SKM-1 treated with dmso at 0.1 percent for 144 hours (cell line): ENCODE measurements at regions not wholly inside any gene's neighbourhood (a gene's known extent, or its start where the extent isn't known, plus 50 kb on each side); places are given as distances from the start of the nearest gene placed in this dataset.

Experiments used
- DNase-seq: peaks from one replicate; lab custom pipeline; 2025; ENCODE audit not compliant: unreplicated experiment; lab: John Stamatoyannopoulos, UW

DNA sequence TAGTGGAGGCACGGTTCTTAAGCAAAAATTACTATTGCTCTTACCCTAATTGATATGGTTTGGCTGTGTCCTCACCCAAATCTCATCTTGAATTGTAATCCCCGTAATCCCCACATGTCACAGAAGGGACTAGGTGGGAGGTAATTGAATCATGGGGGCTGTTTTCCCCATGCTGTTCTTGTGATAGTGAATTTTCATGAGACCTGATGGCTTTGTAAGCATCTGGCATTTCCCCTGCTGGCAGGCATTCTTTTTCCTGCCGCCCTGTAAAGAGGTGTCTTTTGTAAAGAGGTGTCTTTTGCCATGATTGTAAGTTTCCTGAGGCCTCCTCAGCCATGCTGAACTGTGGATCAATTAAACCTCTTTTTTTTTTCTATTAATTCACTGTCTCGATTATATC is 1691.8 kb upstream of the SLC39A10 start:
- DNase-seq = no peak

DNA sequence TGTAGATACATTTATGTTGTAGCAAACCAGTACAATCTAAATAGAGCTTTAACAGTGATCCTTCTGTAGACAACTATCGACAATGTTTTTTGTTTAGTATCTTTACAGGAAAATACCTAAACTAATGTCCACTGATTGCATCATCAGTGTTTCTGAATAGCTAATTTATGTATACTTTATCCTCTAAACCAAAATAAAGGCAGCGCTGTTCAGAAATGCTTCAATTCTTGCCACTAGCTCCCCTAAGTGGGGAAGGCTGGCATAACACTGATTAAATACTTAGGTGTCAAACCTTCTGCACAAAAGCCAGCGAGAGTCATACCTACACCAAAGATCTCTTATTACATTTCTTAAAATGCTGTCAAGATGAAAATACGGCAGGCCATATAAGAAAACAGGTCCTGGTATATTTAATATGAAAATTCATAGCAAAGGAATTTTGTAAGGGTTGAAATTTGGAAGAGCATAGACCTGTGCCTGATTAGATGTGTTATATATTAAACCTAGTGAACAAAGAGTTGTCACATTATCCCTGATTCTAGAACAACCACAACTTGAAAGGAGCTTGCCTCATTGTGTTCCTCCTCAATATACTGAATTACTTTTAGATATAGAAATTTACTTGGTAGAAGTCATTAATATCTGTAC is 1693.4 kb upstream of the SLC39A10 start:
- peak; percentile 6 for DNase-seq

DNA sequence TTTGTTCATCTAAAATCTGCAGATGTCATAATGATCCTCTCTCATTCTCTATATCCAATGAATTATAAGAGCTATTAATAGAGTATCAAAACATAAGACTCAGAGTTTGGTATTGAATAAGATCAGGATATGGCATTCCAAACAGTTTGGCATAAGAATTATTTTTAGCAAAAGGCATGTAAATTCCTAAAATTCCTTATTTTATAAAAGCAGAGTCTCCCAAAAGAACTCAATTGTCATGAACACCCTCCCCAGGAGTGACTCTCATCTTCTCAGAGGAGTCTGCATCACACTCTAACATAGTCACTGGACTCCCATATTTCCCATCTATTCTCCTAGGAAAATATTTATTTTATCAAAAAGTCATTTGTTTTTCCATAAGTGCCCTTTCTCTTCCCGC is 1710.2 kb upstream of the SLC39A10 start:
- no peak for DNase-seq

DNA sequence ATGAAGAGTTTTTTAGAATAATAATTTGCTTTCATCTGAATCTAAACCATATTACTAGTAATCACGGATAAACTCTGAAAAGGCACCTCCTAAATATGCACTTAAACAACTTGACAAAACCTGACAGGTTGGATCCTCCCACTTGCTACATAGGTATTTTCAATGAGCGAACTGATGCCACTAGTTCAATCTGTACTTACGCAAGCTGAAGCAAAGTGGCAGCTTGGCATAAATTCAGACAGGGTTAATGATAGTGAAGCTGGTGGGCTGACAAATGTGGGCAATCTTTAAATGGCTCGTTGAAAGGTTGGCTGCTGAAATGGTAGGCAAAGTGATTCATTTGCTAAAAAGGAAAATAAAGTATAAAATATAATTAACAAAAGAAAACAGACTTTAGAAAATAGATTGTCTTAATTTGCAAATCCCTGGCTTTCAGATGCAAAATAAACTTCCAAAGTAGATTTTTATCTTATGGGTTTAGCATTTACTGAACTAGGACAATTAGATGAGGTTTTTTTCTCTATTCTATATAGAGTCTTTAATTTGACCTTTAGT is 1713.5 kb upstream of the SLC39A10 start:
- no peak for DNase-seq

DNA sequence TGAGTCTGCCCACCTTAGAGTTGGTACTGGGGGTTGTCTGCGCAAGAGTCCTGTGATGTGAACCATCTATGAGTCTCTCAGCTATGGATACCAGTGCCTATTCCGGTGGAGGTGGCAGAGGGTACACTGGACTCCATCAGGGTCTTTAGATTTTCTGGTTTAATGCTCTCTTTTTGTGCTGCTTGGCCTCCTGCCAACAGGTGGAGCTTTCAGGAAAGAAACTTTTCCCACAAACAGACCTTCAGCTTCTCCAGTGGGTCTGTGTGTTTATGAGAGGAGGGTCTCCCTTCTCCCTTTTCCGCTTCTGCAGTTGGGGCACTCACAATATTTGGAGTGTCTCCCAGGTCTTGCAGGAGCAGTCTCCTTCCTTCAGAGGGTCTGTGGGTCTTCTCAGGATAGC is 1721.9 kb upstream of the SLC39A10 start:
- DNase-seq = no peak

- no peak for DNase-seq
These were observed 1727.9 kb upstream of the SLC39A10 start for GRCh38 chr2:193929131-193929530.

DNA sequence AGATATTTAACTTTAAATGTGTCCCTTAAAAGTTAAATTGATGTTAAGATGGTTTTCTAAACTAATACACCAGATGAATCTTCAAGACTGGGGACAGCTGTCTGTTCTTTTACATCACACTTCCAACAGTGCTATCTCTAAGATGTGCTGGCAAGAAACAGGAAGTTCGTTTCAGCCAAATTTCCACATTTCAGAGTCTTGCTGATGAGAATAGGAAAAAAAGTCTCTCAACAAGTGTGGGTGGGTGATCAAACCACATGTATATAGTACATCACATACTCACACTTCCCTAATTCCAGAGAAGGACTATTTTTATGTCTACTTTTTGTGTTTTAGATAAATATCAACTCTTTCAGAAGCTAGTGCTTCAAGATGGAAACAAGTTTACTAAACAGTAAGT is 1712.8 kb upstream of the TMEFF2 start:
- DNase-seq = peak; percentile 83

DNA sequence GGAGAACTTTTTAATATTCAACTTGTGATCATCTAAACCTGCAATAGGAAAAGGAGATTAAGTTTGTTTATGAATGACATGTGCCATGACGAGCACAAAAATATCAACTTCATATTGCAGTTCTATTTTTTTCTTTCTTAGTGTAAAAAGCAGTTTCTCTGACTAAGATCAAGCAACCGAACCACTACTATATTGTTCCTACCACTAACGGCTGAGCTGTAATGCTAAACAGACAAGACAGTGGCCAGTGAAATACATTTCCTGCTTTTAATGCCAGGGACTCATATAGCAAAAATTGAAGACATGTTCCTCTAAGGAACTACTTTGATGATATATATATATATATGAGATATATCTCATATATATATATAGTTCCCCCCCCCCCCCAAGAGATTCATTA is 1705.6 kb upstream of the TMEFF2 start:
- no peak for DNase-seq

DNA sequence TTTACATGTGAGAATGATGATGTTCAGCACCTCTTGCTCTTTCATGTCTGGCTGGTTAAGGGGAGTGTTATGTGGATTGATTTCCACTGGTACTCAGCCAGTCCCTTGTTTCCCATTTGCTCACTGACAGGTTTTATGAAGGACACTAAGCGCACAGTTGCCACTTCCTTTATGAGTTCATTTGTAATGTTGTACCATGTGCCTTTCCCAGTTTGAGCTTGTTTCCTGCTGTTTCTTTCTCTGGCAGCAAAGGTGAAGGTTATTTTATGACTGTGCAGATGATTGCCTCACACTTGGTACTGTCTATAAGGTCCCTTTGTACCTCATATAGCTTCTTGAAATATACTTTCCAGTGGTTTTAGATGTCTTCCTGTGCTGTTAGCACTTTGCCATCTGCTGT is 1700.5 kb upstream of the TMEFF2 start:
- DNase-seq = no peak

GRCh38 chr2:193894081-193894480 is 1699.3 kb upstream of the TMEFF2 start:
- DNase-seq = no peak

- no peak for DNase-seq
These were observed 1696.3 kb upstream of the TMEFF2 start for GRCh38 chr2:193891023-193891422.

DNA sequence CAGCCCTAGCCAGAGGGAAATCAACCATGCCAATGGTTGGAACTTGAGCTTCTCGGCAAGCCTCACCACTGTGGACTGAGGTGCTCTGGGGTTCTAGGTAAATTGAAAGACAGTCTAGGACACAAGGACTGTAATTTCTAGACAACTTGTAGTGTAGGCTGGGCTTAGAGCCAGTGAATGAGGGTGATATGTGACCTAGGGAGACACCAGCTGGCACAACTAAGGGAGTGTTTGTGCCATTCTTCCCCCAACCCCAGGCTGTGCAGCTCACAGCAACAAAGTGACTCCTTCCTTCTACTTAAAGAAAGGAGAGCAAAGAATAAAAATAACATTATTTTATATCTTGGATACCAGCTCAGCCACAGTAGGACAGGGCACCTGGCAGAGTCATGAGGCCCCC is 1690.7 kb upstream of the TMEFF2 start:
- DNase-seq = no peak

DNA sequence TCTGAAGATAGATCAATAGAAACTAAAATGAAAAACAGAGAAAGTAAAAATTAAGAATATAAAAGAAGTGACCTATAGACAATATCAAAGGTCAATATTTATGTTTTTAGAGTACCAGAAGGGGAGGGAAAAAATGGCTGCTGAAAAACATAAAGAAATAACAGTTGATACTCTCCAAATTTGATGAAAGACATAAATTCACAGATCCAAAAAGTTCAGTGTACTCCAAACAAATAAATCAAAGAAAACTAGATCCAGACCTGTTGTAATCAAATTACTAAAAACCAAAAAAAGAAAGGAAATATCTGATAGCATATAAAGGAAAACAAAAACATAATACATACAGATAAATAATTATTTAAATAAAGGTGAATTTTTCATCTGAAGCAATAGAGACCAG is 1689.1 kb upstream of the TMEFF2 start:
- DNase-seq = no peak

DNA sequence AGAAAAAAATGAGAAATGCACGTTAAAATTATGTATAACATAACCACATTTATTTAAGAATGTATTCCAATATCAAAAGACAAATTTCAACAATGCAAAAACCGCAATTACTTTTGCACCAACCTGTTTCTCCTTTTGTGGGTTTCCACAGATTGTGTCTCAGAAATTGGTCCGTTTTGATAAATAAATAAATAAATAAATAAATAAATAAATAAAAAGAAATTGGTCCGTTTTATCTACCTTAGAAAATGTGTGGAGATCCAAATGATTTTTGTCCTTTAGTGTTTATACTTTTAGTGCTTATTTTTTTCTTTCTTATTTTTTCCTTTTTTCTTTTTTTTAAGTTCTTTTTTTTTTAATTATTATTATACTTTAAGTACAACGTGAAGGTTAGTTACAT is 1682.2 kb upstream of the TMEFF2 start:
- no peak for DNase-seq

GRCh38 chr2:193869564-193869963 is 1674.8 kb upstream of the TMEFF2 start:
- DNase-seq = no peak

DNA sequence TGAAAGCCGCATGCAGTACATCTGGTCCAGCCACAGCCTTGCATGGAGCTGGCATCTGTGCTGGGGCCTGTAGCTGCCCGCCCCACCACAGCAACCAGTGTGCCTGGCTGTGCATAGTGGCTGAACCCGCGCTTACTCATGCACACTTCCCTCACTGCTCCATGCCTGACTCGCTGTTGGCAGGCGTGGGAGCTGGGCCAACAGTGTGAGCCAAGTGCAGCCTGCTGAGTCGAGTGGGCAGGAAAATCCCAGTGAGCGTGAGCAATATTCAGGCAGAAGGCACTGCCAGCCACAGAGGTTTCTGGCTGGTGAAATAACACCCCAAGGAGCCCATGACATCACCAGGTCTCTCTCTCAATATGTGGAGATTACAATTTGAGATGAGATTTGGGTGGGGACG is 1674.1 kb upstream of the TMEFF2 start:
- DNase-seq = no peak

GRCh38 chr2:193868132-193868531 is 1673.4 kb upstream of the TMEFF2 start:
- no peak for DNase-seq

DNA sequence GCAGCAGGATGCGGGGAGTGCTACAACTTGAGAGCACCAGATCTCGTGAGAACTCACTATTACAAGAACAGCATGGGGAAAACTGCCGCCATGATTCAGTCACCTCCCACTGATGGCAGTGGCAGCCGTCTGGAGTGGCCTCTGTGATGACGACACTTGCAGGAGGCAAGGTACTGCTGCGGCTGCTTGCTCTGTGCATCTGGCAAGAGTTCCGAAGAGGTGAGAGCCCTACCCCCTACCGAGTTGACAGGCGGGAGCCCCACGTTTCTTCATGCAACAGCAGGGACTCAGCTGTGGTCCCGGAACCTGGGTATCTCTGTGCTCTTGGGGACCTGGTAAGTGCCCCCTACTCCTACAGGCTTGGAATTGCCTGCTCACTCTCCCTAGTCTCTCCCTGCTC is 1672.7 kb upstream of the TMEFF2 start:
- no peak for DNase-seq

- DNase-seq = no peak
These were observed 1666.8 kb upstream of the TMEFF2 start for GRCh38 chr2:193861557-193861956.

DNA sequence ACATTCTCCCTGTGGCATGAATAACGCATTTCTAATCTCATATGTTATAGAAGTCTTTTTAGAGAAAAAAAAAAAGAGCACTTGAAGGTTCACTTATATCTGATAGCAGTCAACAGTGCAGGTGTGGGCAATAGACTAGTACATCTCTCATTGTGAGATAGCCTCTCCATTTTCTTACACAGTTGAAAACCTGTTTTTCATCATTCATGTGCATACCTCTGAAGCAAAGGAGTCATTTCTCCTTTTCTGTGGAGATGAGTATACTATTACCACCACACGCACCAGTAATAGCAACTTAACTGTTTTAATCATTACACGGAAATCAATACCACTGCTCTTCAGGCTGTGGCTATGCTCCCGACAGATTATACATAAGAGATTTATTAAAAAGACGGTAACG is 1653.3 kb upstream of the TMEFF2 start:
- DNase-seq = no peak

GRCh38 chr2:193847130-193847529 is 1652.4 kb upstream of the TMEFF2 start:
- no peak for DNase-seq

GRCh38 chr2:193845604-193846003 is 1650.9 kb upstream of the TMEFF2 start:
- no peak for DNase-seq

DNA sequence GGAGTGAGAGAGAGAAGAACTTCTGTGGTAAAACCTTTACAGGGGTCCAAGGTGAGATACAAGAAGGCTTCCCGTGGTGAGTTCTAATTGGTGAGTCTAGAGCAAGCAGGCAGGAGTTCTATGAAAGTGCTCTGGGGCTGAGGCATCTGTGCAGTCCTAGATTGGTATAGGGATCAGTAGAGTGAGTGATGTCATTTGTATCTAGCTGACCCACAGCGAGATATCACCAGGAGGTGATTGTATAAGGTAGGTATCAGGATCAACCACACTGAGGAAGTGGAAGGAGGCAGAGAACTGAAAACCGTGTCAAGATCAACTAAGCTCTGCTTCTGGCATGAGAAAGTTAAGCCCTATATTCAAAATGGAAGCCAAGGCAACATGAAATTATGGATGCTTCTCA is 1648.9 kb upstream of the TMEFF2 start:
- DNase-seq = no peak
